Fibroblast of villous mesenchyme (primary cell): ENCODE measurements at regions not wholly inside any gene's neighbourhood (a gene's known extent, or its start where the extent isn't known, plus 50 kb on each side); places are given as distances from the start of the nearest gene placed in this dataset.

ENCODE experiments used
- DNase-seq: peaks from one replicate; pipeline ENCODE4 v3.0.0-alpha.2; 2010; ENCODE audit warnings: low read depth
- H3K4me3 ChIP-seq: 2 replicates; pipeline ENCODE4 v1.5.1; 2011; ENCODE audit warnings: low read depth, mild to moderate bottlenecking, low read length
- TF ChIP-seq, protein P1 (sequence below): IDR thresholded peaks from 2 replicates; pipeline ENCODE4 v1.5.1; 2012; ENCODE audit warnings: low read depth, mild to moderate bottlenecking, low read length; ENCODE audit not compliant: insufficient read depth

- TF ChIP-seq, protein P1, sequence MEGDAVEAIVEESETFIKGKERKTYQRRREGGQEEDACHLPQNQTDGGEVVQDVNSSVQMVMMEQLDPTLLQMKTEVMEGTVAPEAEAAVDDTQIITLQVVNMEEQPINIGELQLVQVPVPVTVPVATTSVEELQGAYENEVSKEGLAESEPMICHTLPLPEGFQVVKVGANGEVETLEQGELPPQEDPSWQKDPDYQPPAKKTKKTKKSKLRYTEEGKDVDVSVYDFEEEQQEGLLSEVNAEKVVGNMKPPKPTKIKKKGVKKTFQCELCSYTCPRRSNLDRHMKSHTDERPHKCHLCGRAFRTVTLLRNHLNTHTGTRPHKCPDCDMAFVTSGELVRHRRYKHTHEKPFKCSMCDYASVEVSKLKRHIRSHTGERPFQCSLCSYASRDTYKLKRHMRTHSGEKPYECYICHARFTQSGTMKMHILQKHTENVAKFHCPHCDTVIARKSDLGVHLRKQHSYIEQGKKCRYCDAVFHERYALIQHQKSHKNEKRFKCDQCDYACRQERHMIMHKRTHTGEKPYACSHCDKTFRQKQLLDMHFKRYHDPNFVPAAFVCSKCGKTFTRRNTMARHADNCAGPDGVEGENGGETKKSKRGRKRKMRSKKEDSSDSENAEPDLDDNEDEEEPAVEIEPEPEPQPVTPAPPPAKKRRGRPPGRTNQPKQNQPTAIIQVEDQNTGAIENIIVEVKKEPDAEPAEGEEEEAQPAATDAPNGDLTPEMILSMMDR = no peak
- no peak overlapping the region for H3K4me3 ChIP-seq
- DNase-seq = no peak
Observed at GRCh38 chr16:16833165-16833564, 454.2 kb downstream of the NPIPA7 start.

DNA sequence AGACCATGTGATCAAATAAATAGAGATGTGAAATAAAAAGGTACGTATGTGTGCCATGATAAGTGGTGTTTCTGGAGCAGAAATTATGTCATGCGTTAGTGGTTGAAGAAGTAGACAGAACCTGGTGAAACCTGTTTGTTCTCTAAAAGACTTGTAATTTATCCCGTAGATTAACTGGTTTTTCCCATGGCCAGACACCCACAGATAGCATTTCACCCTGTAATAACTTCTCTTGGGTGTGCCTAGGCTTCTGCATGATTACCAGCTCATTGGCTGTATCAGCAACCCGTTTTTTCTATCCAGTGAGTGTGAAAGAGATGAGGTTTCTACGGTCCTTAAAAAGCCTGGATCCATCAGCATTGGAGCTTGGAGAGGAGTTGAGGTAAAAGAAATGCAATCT is 471.3 kb downstream of the NPIPA7 start:
- TF ChIP-seq, protein P1 = no peak
- no peak overlapping the region for H3K4me3 ChIP-seq
- DNase-seq = no peak

DNA sequence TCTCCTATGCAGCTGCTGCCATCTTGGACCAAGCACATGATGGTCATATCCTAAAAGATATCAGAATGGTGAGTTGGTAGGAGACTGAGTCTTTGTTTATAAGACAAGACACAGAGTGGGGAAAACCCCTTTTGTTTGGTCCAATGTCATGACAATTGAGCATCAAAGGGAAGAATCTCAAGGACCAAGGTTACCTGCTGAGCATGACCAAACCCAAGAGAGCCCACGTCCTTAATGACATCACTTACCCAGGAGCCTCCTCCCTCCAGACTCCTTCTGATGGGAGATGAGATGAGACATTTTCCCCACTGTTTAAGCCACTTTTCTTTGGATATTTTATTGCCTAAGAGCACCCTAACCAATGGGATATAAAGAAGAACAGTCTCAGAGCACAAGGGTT is 478.1 kb downstream of the NPIPA7 start:
- no peak overlapping the region for H3K4me3 ChIP-seq
- TF ChIP-seq, protein P1 = no peak
- DNase-seq = no peak

GRCh38 chr16:16857603-16858283 is 478.8 kb downstream of the NPIPA7 start:
- no peak overlapping the region for H3K4me3 ChIP-seq
- TF ChIP-seq, protein P1 = no peak
- no peak for DNase-seq

DNA sequence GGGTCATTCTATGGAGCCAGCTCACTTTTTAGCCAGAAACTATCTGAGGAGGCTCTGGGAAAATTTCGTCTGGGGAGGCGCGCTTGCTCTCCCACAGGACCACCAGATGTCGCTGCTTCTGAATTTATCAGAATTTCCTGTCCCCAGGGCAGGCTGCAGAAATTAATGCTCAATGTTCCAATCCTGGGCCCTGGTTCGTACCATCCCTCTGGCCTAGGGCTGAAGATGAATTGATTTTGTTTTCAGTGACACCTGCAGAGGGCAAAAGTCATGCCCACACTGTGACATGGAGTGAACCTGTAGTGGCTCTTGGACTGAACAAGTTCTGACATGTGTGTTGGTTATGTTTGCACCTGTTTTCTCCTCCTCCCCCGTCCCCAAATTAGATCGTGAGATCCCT is 482.6 kb downstream of the NPIPA7 start:
- TF ChIP-seq, protein P1 = peak; percentile 52
- H3K4me3 ChIP-seq = no peak overlapping the region
- peak; percentile 19 for DNase-seq

- H3K4me3 ChIP-seq = no peak overlapping the region
- DNase-seq = no peak
- TF ChIP-seq, protein P1 = no peak
Observed at GRCh38 chr16:16863672-16864071, 484.7 kb downstream of the NPIPA7 start.

DNA sequence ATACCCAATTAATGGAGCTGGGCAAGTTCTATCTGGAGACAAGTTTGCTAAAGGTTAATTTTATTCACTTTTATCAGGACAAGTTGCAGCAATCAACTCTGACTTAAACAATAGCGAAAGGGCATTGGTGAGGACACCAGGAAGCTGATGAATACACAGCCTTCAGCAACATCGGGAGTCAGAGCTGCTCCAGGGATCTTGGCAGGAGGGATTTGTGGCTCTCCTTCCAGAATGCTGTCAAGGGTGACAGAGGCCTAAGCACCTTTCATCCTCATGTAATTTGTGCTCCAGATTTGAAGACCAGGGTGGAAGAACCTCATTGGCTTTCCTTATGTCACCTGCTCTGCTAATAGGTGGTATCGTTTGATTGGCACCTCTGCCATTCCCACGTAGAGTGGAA is 485.6 kb downstream of the NPIPA7 start:
- TF ChIP-seq, protein P1 = no peak
- no peak overlapping the region for H3K4me3 ChIP-seq
- no peak for DNase-seq
